ENCODE measurements at regions not wholly inside any gene's neighbourhood (a gene's known extent, or its start where the extent isn't known, plus 50 kb on each side); places are given as distances from the start of the nearest gene placed in this dataset.

DNA sequence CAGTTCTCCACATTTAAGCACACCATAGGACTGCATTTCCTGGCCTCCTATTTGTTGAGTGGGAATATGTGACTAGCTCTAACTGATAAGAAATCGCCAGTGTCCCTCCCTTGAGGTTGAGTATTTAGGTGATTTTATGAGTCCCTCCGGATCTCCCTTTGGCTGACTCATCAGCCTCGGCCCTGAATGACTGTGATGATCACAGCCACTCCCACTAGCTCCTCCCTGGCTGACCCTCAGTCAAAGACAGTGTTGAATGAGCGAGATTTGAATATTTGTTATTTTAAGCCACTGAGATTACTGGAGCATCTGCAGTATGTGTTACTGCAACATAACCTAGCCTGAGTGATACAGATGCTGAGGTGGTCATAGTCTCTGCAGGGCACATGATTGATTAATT is 515.3 kb downstream of the EPHB1 start:
- H3K4me3 ChIP-seq (ENCODE audit: low read length): no peak overlapping the region
- no peak for DNase-seq (ENCODE audit: low read depth, low spot score)

DNA sequence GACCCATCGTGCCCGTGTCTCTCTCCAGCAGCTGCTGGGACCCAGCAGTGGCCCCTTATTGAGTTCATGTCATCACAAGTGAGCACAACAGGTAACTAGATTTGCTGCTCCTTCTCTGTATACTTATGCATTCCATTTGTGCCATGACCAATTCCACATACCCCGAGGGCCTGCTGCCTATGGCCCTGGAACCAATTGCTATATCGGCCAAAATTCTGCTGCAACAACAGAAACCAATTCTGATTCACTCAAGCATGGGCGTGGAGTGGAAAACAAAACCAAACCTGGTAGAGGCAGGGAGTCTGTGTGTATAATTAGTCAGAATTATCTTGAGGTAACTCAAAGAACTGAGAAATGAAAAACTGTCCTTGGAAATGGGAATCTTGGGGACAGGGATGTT is 516.6 kb downstream of the EPHB1 start:
- no peak for DNase-seq (ENCODE audit: low read depth, low spot score)
- no peak overlapping the region for H3K4me3 ChIP-seq (ENCODE audit: low read length)

DNA sequence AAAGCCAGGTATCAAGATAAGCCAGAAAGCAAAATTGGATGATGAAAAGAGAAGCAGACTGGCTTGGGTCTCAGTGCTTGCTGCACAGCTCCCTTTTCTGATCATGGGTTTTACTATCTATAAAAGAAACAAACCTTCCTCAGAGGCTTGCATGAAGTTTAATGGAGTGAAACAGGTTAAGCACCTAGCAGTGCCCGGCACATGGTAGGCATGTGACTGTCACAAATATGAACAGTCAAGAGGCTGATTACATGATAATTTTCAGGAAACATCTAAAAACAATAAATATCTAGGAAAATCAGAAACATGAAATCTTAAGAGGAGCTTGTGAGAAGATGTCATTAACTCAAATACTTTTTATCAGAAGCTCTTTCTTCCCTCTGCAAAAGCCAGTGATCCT is 519.2 kb downstream of the EPHB1 start:
- no peak for DNase-seq (ENCODE audit: low read depth, low spot score)
- no peak overlapping the region for H3K4me3 ChIP-seq (ENCODE audit: low read length)

DNA sequence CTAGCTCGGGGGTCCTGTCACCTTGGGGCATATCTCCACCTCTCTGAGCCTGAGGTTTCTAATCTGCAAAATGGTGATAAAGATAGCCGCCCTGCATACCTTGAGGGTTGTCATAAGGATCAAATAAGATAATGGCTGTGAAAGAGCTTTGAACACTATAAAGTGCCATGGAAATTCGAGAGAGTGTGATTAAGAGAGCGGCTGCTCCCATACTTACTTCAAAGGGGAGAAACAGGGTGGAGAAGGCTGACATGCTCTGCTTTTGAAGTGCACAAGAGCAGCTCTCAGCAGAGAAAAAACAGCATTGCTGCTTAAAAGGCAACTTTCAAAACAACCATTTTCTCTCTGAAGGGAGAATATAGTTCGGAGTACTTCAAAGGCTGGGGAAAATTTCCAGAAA is 529.2 kb downstream of the EPHB1 start:
- no peak for DNase-seq (ENCODE audit: low read depth, low spot score)
- H3K4me3 ChIP-seq (ENCODE audit: low read length): no peak overlapping the region

GRCh38 chr3:135325096-135325495 is 530.0 kb downstream of the EPHB1 start:
- DNase-seq (ENCODE audit: low read depth, low spot score): no peak
- no peak overlapping the region for H3K4me3 ChIP-seq (ENCODE audit: low read length)

GRCh38 chr3:135325726-135326235 is 530.7 kb downstream of the EPHB1 start:
- no peak overlapping the region for H3K4me3 ChIP-seq (ENCODE audit: low read length)
- no peak for DNase-seq (ENCODE audit: low read depth, low spot score)

- no peak overlapping the region for H3K4me3 ChIP-seq (ENCODE audit: low read length)
- no peak for DNase-seq (ENCODE audit: low read depth, low spot score)
These were observed 531.8 kb downstream of the EPHB1 start for GRCh38 chr3:135326851-135327250.

DNA sequence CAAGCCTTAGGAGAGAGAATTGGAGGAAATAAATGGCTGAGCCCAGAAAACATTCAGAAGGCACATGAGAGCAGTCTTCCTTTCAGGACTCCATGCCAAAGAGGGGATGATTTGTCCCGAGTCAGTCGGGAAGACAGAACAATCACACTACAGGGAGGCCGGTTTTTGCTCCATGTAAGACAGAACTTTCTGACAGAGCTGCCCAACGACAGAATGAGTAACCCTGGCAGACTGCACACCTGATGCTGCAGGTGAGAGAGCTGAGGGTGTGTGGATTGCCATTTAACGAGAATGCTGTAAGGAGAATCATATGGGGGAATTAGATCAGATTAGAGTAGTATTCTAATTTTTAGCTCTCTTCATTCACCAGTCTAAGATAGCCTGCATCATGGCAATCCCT is 533.0 kb downstream of the EPHB1 start:
- DNase-seq (ENCODE audit: low read depth, low spot score): no peak

GRCh38 chr3:135329479-135329878 is 534.4 kb downstream of the EPHB1 start:
- DNase-seq (ENCODE audit: low read depth, low spot score): no peak
- H3K4me3 ChIP-seq (ENCODE audit: low read length): no peak overlapping the region

More for the DNA sequence above, 533.0 kb downstream of the EPHB1 start:
- H3K4me3 ChIP-seq (ENCODE audit: low read length): no peak overlapping the region

- DNase-seq (ENCODE audit: low read depth, low spot score): no peak
These were observed 542.1 kb downstream of the EPHB1 start for GRCh38 chr3:135337192-135337591.

DNA sequence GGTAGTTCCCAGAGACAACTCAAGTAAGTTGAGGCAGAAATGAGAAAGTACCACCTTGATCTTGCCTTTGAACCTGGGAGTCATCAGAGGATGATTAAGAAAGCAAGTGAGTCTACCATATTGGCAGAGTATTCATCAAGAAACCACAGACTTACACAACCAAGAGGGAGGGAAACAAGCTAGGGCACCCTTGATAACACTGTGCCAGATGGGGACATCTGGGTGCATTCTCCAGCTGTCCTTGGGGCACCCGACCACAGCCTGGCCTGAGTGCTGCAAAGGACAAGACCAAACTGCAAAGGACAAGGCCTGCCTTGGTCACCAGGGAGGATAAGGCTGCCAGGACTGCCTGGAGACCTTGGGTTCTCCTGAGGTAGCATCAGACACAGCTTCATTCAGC is 553.6 kb downstream of the EPHB1 start:
- H3K4me3 ChIP-seq (ENCODE audit: low read length): no peak overlapping the region
- DNase-seq (ENCODE audit: low read depth, low spot score): no peak

More at GRCh38 chr3:135337192-135337591, 542.1 kb downstream of the EPHB1 start:
- no peak overlapping the region for H3K4me3 ChIP-seq (ENCODE audit: low read length)

GRCh38 chr3:135349254-135349948 is 554.3 kb downstream of the EPHB1 start:
- DNase-seq (ENCODE audit: low read depth, low spot score): no peak
- no peak overlapping the region for H3K4me3 ChIP-seq (ENCODE audit: low read length)

- H3K4me3 ChIP-seq (ENCODE audit: low read length): no peak overlapping the region
- no peak for DNase-seq (ENCODE audit: low read depth, low spot score)
These were observed 557.2 kb downstream of the EPHB1 start for GRCh38 chr3:135352213-135352612.

- no peak for DNase-seq (ENCODE audit: low read depth, low spot score)
- H3K4me3 ChIP-seq (ENCODE audit: low read length): no peak overlapping the region
These were observed 567.8 kb downstream of the EPHB1 start for GRCh38 chr3:135362889-135363288.

- DNase-seq (ENCODE audit: low read depth, low spot score): no peak
- no peak overlapping the region for H3K4me3 ChIP-seq (ENCODE audit: low read length)
These were observed 569.6 kb downstream of the EPHB1 start for GRCh38 chr3:135364676-135365075.

DNA sequence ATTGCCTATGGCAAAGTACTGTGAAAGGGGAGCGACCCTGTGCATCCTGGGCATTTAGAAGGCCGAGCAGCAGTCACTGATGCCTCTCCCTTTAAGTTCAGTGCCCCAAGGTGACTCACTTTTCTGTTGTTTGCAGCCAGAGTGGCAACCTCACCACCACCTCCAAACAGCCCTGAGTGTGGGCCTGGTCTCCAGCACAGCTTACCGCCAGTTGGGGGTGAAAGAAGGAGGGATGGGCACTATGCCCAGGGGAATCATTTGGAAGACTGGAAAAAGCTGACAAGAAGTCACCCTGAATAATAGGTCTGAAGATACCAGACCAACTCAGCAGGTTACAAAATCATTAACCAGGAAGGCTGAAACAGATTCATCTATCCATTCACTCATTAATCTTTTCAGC is 571.8 kb downstream of the EPHB1 start:
- H3K4me3 ChIP-seq (ENCODE audit: low read length): no peak overlapping the region
- DNase-seq (ENCODE audit: low read depth, low spot score): no peak

GRCh38 chr3:135368316-135368715 is 573.3 kb downstream of the EPHB1 start:
- peak; percentile 39 for DNase-seq (ENCODE audit: low read depth, low spot score)

DNA sequence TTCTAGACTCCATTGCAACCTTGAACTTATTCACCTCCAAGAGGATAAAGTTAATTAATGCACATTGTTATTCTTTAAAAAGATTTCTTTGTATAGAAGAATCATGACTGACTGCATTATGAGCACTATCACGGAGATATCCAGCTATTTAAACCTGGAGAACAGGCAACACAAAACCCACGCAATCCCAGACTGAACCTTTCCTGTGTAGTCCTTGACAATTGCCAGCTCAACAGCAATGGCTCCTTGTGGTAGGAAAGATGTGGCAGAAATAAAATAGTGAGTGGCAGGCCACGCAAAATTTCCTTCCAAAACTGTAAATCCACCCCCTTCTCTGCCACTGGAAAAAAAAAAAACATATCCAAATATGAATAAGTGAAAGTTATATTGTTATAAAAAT is 573.7 kb downstream of the EPHB1 start:
- no peak overlapping the region for H3K4me3 ChIP-seq (ENCODE audit: low read length)
- DNase-seq (ENCODE audit: low read depth, low spot score): no peak

More at GRCh38 chr3:135368316-135368715, 573.3 kb downstream of the EPHB1 start:
- H3K4me3 ChIP-seq (ENCODE audit: low read length): no peak overlapping the region

GRCh38 chr3:135374571-135374970 is 579.5 kb downstream of the EPHB1 start:
- H3K4me3 ChIP-seq (ENCODE audit: low read length): no peak overlapping the region
- DNase-seq (ENCODE audit: low read depth, low spot score): no peak

- no peak for DNase-seq (ENCODE audit: low read depth, low spot score)
- H3K4me3 ChIP-seq (ENCODE audit: low read length): no peak overlapping the region
These were observed 583.3 kb upstream of the PPP2R3A start for GRCh38 chr3:135382188-135382587.

GRCh38 chr3:135382621-135383020 is 582.9 kb upstream of the PPP2R3A start:
- H3K4me3 ChIP-seq (ENCODE audit: low read length): no peak overlapping the region
- no peak for DNase-seq (ENCODE audit: low read depth, low spot score)
